Gastrocnemius medialis (tissue), 4 donors: ENCODE measurements at regions not wholly inside any gene's neighbourhood (a gene's known extent, or its start where the extent isn't known, plus 50 kb on each side); places are given as distances from the start of the nearest gene placed in this dataset.

Experiments
- ATAC-seq, 2 donors: fragments of 150-250 bp; one replicate each; pipeline ENCODE4 v1.9.1; 2016
- DNase-seq, 2 donors: peaks; one replicate each; pipeline ENCODE4 v3.0.0-alpha.2; 2019
- H3K27ac ChIP-seq, 4 donors: fragments of 200-600 bp; sonication (generic); 1 replicate in 1 of 4; 2 replicates in 3 of 4; pipeline ENCODE4 v1.5.1; 2016 to 2018; ENCODE audit warnings: mild to moderate bottlenecking in 2 of 4, moderate library complexity in 1 of 4
- H3K27me3 ChIP-seq, 3 donors: fragments of 200-600 bp; sonication (generic) in 2 of 3; 1 replicate in 1 of 3; 2 replicates in 2 of 3; pipeline versions ENCODE4 v1.5.1 to v1.6.0; 2016 to 2019; ENCODE audit warnings: mild to moderate bottlenecking in 1 of 3, moderate library complexity in 1 of 3
- H3K36me3 ChIP-seq, 2 donors: fragments of 200-600 bp; sonication (generic) in 1 of 2; one replicate each; pipeline ENCODE4 v1.5.1; 2017 to 2018
- H3K4me1 ChIP-seq, 2 donors: fragments of 200-600 bp; sonication (generic) in 1 of 2; one replicate each; pipeline ENCODE4 v1.5.1; 2016 to 2017; ENCODE audit warnings: mild to moderate bottlenecking in 2 of 2
- H3K4me3 ChIP-seq, 4 donors: fragments of 200-600 bp; sonication (generic) in 3 of 4; 1 replicate in 1 of 4; 2 replicates in 3 of 4; pipeline ENCODE4 v1.5.1; 2016 to 2019; ENCODE audit warnings: mild to moderate bottlenecking in 2 of 4
- H3K9me3 ChIP-seq, 3 donors: fragments of 200-600 bp; sonication (generic) in 2 of 3; 1 replicate in 1 of 3; 2 replicates in 2 of 3; pipeline ENCODE4 v1.5.1; 2016 to 2019
- POLR2A ChIP-seq, 2 donors: fragments of 450-650 bp; IDR thresholded peaks; one replicate each; pipeline ENCODE4 v1.6.1; 2017; ENCODE audit warnings: antibody characterized with exemption in 2 of 2, mild to moderate bottlenecking in 2 of 2, moderate library complexity in 2 of 2
- in situ Hi-C, 4 donors: fragments of 200-750 bp; cut with MboI; loops; one replicate each; pipeline versions ENCODE4 v1.15.0 to v1.8.0; 2017; ENCODE audit warnings: low sequenced_read_pairs in 4 of 4
- intact Hi-C: fragments of 100-400 bp; cut with DNase I; formaldehyde crosslinking; loops from one replicate; pipeline ENCODE4 v1.15.1; 2023; ENCODE audit warnings: low total_unique reads
- TF ChIP-seq, protein P1 (sequence below), 5 experiments: fragments of 450-650 bp in 3 of 5; fragments of 200-600 bp in 2 of 5; sonication (generic) in 2 of 5; IDR thresholded peaks in 4 of 5; conservative IDR thresholded peaks in 1 of 5; 1 replicate in 4 of 5; 2 replicates in 1 of 5; pipeline ENCODE4 v1.5.1; 2016 to 2019; ENCODE audit warnings: antibody characterized with exemption in 5 of 5, mild to moderate bottlenecking in 3 of 5, moderate library complexity in 3 of 5

GRCh38 chr20:51259455-51259854, 236.5 kb upstream of the KCNG1 start:
- Histone ChIP-seq H3K27ac (no peak overlapping the region), H3K27me3 (peaks cover 0 to 4% (median 0%) of the 10 kb centered on the region in 3 donors), H3K4me1 (no peaks in the 10 kb centered on the region), H3K9me3 (no peaks in the 10 kb centered on the region), H3K36me3 (no peaks in the 10 kb centered on the region), H3K4me3 (no peak overlapping the region)
- ATAC-seq (no peak), DNase-seq (no peak)
- intact Hi-C loops (no loop called here), in situ Hi-C loops (no loop called here)
- no peak for TF ChIP-seq POLR2A (IDR thresholded peaks at IDR 0.05)
- TF ChIP-seq, protein P1, sequence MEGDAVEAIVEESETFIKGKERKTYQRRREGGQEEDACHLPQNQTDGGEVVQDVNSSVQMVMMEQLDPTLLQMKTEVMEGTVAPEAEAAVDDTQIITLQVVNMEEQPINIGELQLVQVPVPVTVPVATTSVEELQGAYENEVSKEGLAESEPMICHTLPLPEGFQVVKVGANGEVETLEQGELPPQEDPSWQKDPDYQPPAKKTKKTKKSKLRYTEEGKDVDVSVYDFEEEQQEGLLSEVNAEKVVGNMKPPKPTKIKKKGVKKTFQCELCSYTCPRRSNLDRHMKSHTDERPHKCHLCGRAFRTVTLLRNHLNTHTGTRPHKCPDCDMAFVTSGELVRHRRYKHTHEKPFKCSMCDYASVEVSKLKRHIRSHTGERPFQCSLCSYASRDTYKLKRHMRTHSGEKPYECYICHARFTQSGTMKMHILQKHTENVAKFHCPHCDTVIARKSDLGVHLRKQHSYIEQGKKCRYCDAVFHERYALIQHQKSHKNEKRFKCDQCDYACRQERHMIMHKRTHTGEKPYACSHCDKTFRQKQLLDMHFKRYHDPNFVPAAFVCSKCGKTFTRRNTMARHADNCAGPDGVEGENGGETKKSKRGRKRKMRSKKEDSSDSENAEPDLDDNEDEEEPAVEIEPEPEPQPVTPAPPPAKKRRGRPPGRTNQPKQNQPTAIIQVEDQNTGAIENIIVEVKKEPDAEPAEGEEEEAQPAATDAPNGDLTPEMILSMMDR (IDR thresholded peaks at IDR 0.05 in 4 of 5, conservative IDR thresholded peaks at IDR 0.05 in 1 of 5): no peak

DNA sequence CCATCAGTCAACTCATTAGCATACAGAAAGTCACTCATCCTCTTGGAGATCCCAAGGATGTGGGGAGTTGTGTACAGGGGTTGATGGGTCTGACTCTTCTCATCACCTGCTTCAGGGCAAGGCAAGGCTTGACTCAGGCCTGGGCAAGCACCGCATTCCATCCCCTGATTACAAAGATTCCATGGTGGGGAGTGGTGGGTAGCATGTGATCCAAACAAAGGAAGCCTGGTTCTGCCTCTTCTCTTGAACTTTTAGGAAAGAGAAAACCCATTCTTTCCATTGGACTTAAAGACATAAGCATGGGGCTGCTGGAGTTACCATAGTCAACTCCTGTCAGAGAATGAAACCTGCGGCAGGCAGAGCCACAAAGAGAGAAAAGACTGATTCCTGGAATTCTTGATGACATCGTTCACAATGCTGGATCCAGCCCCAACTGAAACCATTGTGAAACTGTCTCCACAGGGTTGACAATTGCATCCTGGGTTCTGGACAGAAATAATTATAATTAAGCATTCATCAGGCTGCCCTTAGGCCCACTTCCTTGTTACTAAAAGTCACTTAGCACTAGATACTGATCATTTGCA, 235.8 kb upstream of the KCNG1 start:
- Histone ChIP-seq H3K9me3 (no peaks in the 10 kb centered on the region), H3K36me3 (no peaks in the 10 kb centered on the region), H3K27me3 (peaks cover 0 to 4% (median 0%) of the 10 kb centered on the region in 3 donors), H3K4me3 (no peak overlapping the region), H3K4me1 (no peaks in the 10 kb centered on the region), H3K27ac (no peak overlapping the region)
- TF ChIP-seq, protein P1 (IDR thresholded peaks at IDR 0.05 in 4 of 5, conservative IDR thresholded peaks at IDR 0.05 in 1 of 5): no peak
- TF ChIP-seq POLR2A (IDR thresholded peaks at IDR 0.05): no peak
- DNase-seq: no peak
- intact Hi-C loops (no loop called here), in situ Hi-C loops (no loop called here)
- no peak for ATAC-seq

- Histone ChIP-seq H3K9me3 (no peaks in the 10 kb centered on the region), H3K27ac (no peak overlapping the region), H3K4me3 (no peak overlapping the region), H3K36me3 (no peaks in the 10 kb centered on the region), H3K4me1 (no peaks in the 10 kb centered on the region), H3K27me3 (peaks cover 0 to 6% (median 3%) of the 10 kb centered on the region in 3 donors)
- DNase-seq (no peak), ATAC-seq (no peak)
- intact Hi-C loops: no loop called here
- no peak for TF ChIP-seq POLR2A (IDR thresholded peaks at IDR 0.05)
- TF ChIP-seq, protein P1 (IDR thresholded peaks at IDR 0.05 in 4 of 5, conservative IDR thresholded peaks at IDR 0.05 in 1 of 5): no peak
- in situ Hi-C loops: no loop called here
Measured at GRCh38 chr20:51255417-51255816, 232.5 kb upstream of the KCNG1 start.

DNA sequence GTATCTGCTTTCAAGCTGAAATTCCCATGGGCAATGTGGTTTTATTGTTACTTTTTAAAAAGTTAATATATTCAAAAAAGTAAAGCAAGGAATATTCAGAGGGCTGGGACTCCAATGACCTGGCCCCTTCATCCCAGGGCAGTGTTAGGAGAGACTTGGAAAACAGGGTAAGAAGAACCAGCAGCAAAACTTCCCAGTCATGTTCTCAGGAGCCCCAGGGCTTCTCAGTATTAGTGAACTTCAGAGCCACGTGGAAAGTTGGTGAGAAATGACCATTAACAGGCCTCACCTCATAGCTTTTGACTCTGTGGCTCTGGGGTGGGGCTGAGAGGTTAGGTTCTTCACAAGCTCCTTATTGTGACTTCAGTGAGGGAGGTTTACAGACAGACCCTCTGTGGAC, 230.4 kb upstream of the KCNG1 start:
- no peak for ATAC-seq

More for the DNA sequence above, 230.4 kb upstream of the KCNG1 start:
- in situ Hi-C loops: no loop called here
- intact Hi-C loops: no loop called here
- Histone ChIP-seq H3K9me3 (no peaks in the 10 kb centered on the region), H3K27me3 (peaks cover 0 to 6% (median 3%) of the 10 kb centered on the region in 3 donors), H3K4me3 (no peak overlapping the region), H3K27ac (no peak overlapping the region), H3K4me1 (no peaks in the 10 kb centered on the region), H3K36me3 (no peaks in the 10 kb centered on the region)
- no peak for DNase-seq
- no peak for TF ChIP-seq POLR2A (IDR thresholded peaks at IDR 0.05)
- TF ChIP-seq, protein P1 (IDR thresholded peaks at IDR 0.05 in 4 of 5, conservative IDR thresholded peaks at IDR 0.05 in 1 of 5): no peak
